GM23248 (cell line): ENCODE measurements at regions not wholly inside any gene's neighbourhood (a gene's known extent, or its start where the extent isn't known, plus 50 kb on each side); places are given as distances from the start of the nearest gene placed in this dataset.

Experiments
- DNase-seq: peaks from one replicate; pipeline ENCODE4 v3.0.0-alpha.2; 2015
- H2AFZ ChIP-seq: fragments of 200-600 bp; sonication (generic); 2 replicates; pipeline ENCODE4 v1.6.1; 2016; ENCODE audit warnings: antibody characterized with exemption
- H3F3A ChIP-seq: fragments of 200-600 bp; sonication (generic); 2 replicates; pipeline ENCODE4 v1.6.1; 2016; ENCODE audit warnings: mild to moderate bottlenecking, antibody characterized with exemption, mixed run types; ENCODE audit not compliant: insufficient read depth
- H3K27ac ChIP-seq: fragments of 200-600 bp; sonication (generic); 2 replicates; pipeline ENCODE4 v1.5.1; 2016; ENCODE audit warnings: mild to moderate bottlenecking
- H3K27me3 ChIP-seq: fragments of 200-600 bp; sonication (generic); replicated peaks from 2 replicates; pipeline ENCODE4 v1.6.1; 2016; ENCODE audit warnings: mild to moderate bottlenecking; ENCODE audit not compliant: insufficient read depth
- H3K36me3 ChIP-seq: fragments of 200-600 bp; sonication (generic); 2 replicates; pipeline ENCODE4 v1.6.1; 2016; ENCODE audit warnings: low read depth, mild to moderate bottlenecking
- H3K4me1 ChIP-seq: fragments of 200-600 bp; sonication (generic); 2 replicates; pipeline ENCODE4 v1.6.1; 2016; ENCODE audit warnings: mild to moderate bottlenecking; ENCODE audit not compliant: insufficient read depth
- H3K4me2 ChIP-seq: fragments of 200-600 bp; sonication (generic); one replicate; pipeline ENCODE4 v1.6.1; 2016; ENCODE audit warnings: mild to moderate bottlenecking; ENCODE audit not compliant: unreplicated experiment
- H3K4me3 ChIP-seq: fragments of 200-600 bp; sonication (generic); 2 replicates; pipeline ENCODE4 v1.5.1; 2016; ENCODE audit warnings: mild to moderate bottlenecking
- H3K79me2 ChIP-seq: fragments of 200-600 bp; sonication (generic); 2 replicates; pipeline ENCODE4 v1.6.1; 2016; ENCODE audit warnings: mild to moderate bottlenecking; ENCODE audit not compliant: insufficient read depth
- H3K9ac ChIP-seq: fragments of 200-600 bp; sonication (generic); 2 replicates; pipeline ENCODE4 v1.6.1; 2016; ENCODE audit warnings: mild to moderate bottlenecking
- H3K9me2 ChIP-seq: fragments of 200-600 bp; sonication (generic); 2 replicates; pipeline ENCODE4 v1.6.1; 2016; ENCODE audit warnings: mixed run types, mild to moderate bottlenecking, moderate library complexity; ENCODE audit not compliant: insufficient read depth
- H3K9me3 ChIP-seq: fragments of 200-600 bp; sonication (generic); one replicate; pipeline ENCODE4 v1.6.1; 2017; ENCODE audit warnings: low read depth
- H4K20me1 ChIP-seq: fragments of 200-600 bp; sonication (generic); 2 replicates; pipeline ENCODE4 v1.6.0; 2016; ENCODE audit not compliant: insufficient read depth
- EZH2 ChIP-seq: fragments of 200-600 bp; sonication (generic); IDR thresholded peaks from 2 replicates; pipeline ENCODE4 v1.6.1; 2018; ENCODE audit warnings: antibody characterized with exemption, mild to moderate bottlenecking; ENCODE audit not compliant: insufficient read depth, poor library complexity, severe bottlenecking
- EZH2phosphoT487 ChIP-seq: fragments of 200-600 bp; sonication (generic); IDR thresholded peaks from 2 replicates; pipeline ENCODE4 v1.6.1; 2018; ENCODE audit warnings: antibody characterized with exemption, moderate library complexity, mild to moderate bottlenecking, low read depth; ENCODE audit not compliant: insufficient read depth
- WGBS, 2 experiments: methylation state at CpG; one replicate each; pipeline ENCODE4 v1.1.6; 2015 to 2017; ENCODE audit warnings: low lambda C conversion rate in 2 of 2, low coverage in 1 of 2; ENCODE audit errors: missing lambda C conversion rate in 2 of 2; 5-methylcytosine and 5-hydroxymethylcytosine counted together
- in situ Hi-C: fragments of 300-500 bp; cut with MboI; formaldehyde crosslinking; loops from 2 replicates; pipeline ENCODE4 v1.15.0; 2020

GRCh38 chr19:31666126-31666525 is 316.9 kb upstream of the TSHZ3 start:
- Histone ChIP-seq H3F3A (no peaks in the 10 kb centered on the region), H3K9me3 (no peaks in the 10 kb centered on the region), H3K27me3 (no peaks in the 10 kb centered on the region; the same call in none of the 2 replicates), H3K9ac (no peak overlapping the region), H3K4me1 (no peaks in the 10 kb centered on the region), H3K36me3 (no peaks in the 10 kb centered on the region), H3K9me2 (no peaks in the 10 kb centered on the region), H3K79me2 (no peaks in the 10 kb centered on the region), H4K20me1 (no peaks in the 10 kb centered on the region), H3K27ac (no peak overlapping the region), H3K4me2 (no peak overlapping the region), H3K4me3 (no peak overlapping the region), H2AFZ (no peak overlapping the region)
- DNase-seq: no peak
- in situ Hi-C loops: no loop called here
- TF ChIP-seq EZH2 (no peak), EZH2phosphoT487 (no peak)
- WGBS, 2 experiments: 21 to 22% methylated on average over 3 of the region's 3 CpGs

GRCh38 chr19:31667106-31667505 is 317.9 kb upstream of the TSHZ3 start:
- H3K27me3 ChIP-seq: no peaks in the 10 kb centered on the region; the same call in 1 of the 2 replicates
- H3K36me3 ChIP-seq: no peaks in the 10 kb centered on the region
- in situ Hi-C loops: no loop called here
- H3K9me3 ChIP-seq: no peaks in the 10 kb centered on the region
- no peak overlapping the region for H3K9ac ChIP-seq
- no peaks in the 10 kb centered on the region for H3K4me1 ChIP-seq
- no peak overlapping the region for H3K4me2 ChIP-seq
- TF ChIP-seq EZH2phosphoT487 (no peak), EZH2 (no peak)
- H3K9me2 ChIP-seq: no peaks in the 10 kb centered on the region
- no peak overlapping the region for H3K4me3 ChIP-seq
- no peak overlapping the region for H2AFZ ChIP-seq
- H4K20me1 ChIP-seq: no peaks in the 10 kb centered on the region
- H3F3A ChIP-seq: no peaks in the 10 kb centered on the region
- DNase-seq: no peak
- H3K79me2 ChIP-seq: no peaks in the 10 kb centered on the region
- 42 to 55% methylated on average over 4 of the region's 4 CpGs for WGBS, 2 experiments
- no peak overlapping the region for H3K27ac ChIP-seq

GRCh38 chr19:31668921-31669320 is 319.7 kb upstream of the TSHZ3 start:
- Histone ChIP-seq H3K79me2 (no peaks in the 10 kb centered on the region), H3K9me2 (no peaks in the 10 kb centered on the region), H3K4me1 (no peaks in the 10 kb centered on the region), H3K36me3 (no peaks in the 10 kb centered on the region), H3K4me2 (no peak overlapping the region), H3K27ac (no peak overlapping the region), H2AFZ (no peak overlapping the region), H3K9ac (no peak overlapping the region), H3K27me3 (peaks cover 5% of the 10 kb centered on the region; the same call in 1 of the 2 replicates), H3K4me3 (no peak overlapping the region), H3F3A (no peaks in the 10 kb centered on the region), H3K9me3 (no peaks in the 10 kb centered on the region), H4K20me1 (no peaks in the 10 kb centered on the region)
- in situ Hi-C loops: no loop called here
- no peak for DNase-seq
- TF ChIP-seq EZH2: no peak
- no peak for TF ChIP-seq EZH2phosphoT487
- 59 to 62% methylated on average over 4 of the region's 4 CpGs for WGBS, 2 experiments

- H3F3A ChIP-seq: peaks cover 5% of the 10 kb centered on the region; the same call in 1 of the 2 replicates
- H3K4me3 ChIP-seq: no peak overlapping the region
- 60 to 69% methylated on average over 10 of the region's 10 CpGs for WGBS, 2 experiments
- no peak overlapping the region for H3K27ac ChIP-seq
- H3K4me1 ChIP-seq: peaks cover 18% of the 10 kb centered on the region
- no peak overlapping the region for H3K9ac ChIP-seq
- no peak overlapping the region for H2AFZ ChIP-seq
- no peaks in the 10 kb centered on the region for H3K36me3 ChIP-seq
- no peaks in the 10 kb centered on the region for H3K79me2 ChIP-seq
- H3K27me3 ChIP-seq: peaks cover 7% of the 10 kb centered on the region; the same call in 1 of the 2 replicates
- in situ Hi-C loops: no loop called here
- H3K9me3 ChIP-seq: no peaks in the 10 kb centered on the region
- no peaks in the 10 kb centered on the region for H3K9me2 ChIP-seq
- no peak overlapping the region for H3K4me2 ChIP-seq
- DNase-seq: no peak
- no peak for TF ChIP-seq EZH2phosphoT487
- no peak for TF ChIP-seq EZH2
- H4K20me1 ChIP-seq: no peaks in the 10 kb centered on the region
Observed at GRCh38 chr19:31670931-31671330, 321.7 kb upstream of the TSHZ3 start.
